B cell (primary cell): ENCODE measurements at regions not wholly inside any gene's neighbourhood (a gene's known extent, or its start where the extent isn't known, plus 50 kb on each side); places are given as distances from the start of the nearest gene placed in this dataset.

ENCODE experiments used
- ATAC-seq: fragments of 200-7000 bp; cut with Tn5 transposase; one replicate; pipeline ENCODE4 v1.10.0; 2021; ENCODE audit warnings: low read depth, mild to moderate bottlenecking, moderate number of reproducible peaks, moderate library complexity
- CTCF ChIA-PET: fragments of 350-600 bp; sonication (Branson Sonifier 250); formaldehyde crosslinking; loops from one replicate; lab custom pipeline; 2021; ENCODE audit warnings: antibody characterized with exemption, inconsistent platforms; lab: Charles Lee
- POLR2A ChIA-PET: fragments of 350-600 bp; sonication (Branson Sonifier 250); formaldehyde crosslinking; loops from one replicate; lab custom pipeline; 2021; ENCODE audit warnings: antibody characterized with exemption; lab: Charles Lee
- DNase-seq: peaks from one replicate; pipeline ENCODE4 v3.0.0; 2013
- H2AFZ ChIP-seq: 2 replicates; pipeline ENCODE4 v1.6.1; 2012; ENCODE audit warnings: mild to moderate bottlenecking, low read depth, low read length; ENCODE audit not compliant: insufficient read depth, poor library complexity, severe bottlenecking
- H3K27ac ChIP-seq, 2 donors: 1 replicate in 1 of 2; 2 replicates in 1 of 2; pipeline ENCODE4 v1.5.1; 2012 to 2013; ENCODE audit warnings: low read length in 2 of 2, mild to moderate bottlenecking in 2 of 2, moderate library complexity in 1 of 2
- H3K27me3 ChIP-seq, 4 experiments: fragments of 200-600 bp in 1 of 4; sonication (generic) in 1 of 4; replicated peaks in 1 of 4; 1 replicate in 2 of 4; 2 replicates in 2 of 4; pipeline versions ENCODE4 v1.6.1 to v1.7.0; 2013 to 2016; ENCODE audit warnings: low read length in 3 of 4, mild to moderate bottlenecking in 2 of 4, mixed read lengths in 1 of 4, moderate library complexity in 1 of 4; ENCODE audit not compliant: insufficient read depth in 4 of 4, control insufficient read depth in 3 of 4; ENCODE audit errors: control extremely low read depth in 1 of 4
- H3K36me3 ChIP-seq, 2 experiments: replicated peaks in 1 of 2; 1 replicate in 1 of 2; 2 replicates in 1 of 2; pipeline versions ENCODE4 v1.6.1 to v1.7.1; 2013; ENCODE audit warnings: low read length in 1 of 2; ENCODE audit not compliant: insufficient read depth in 2 of 2, control insufficient read depth in 1 of 2; ENCODE audit errors: control extremely low read depth in 1 of 2, extremely low read depth in 1 of 2
- H3K4me1 ChIP-seq, 2 donors: fragments of 200-600 bp in 1 of 2; sonication (generic) in 1 of 2; 1 replicate in 1 of 2; 2 replicates in 1 of 2; pipeline versions ENCODE4 v1.5.1 to v1.6.1; 2013 to 2017; ENCODE audit warnings: low read length in 2 of 2; ENCODE audit not compliant: control insufficient read depth in 2 of 2, insufficient read depth in 2 of 2
- H3K4me2 ChIP-seq: replicated peaks from 2 replicates; pipeline ENCODE3; 2012; ENCODE audit warnings: mild to moderate bottlenecking, low read depth, low read length; ENCODE audit not compliant: poor library complexity, severe bottlenecking
- H3K4me3 ChIP-seq, 5 experiments: fragments of 200-600 bp in 1 of 5; sonication (generic) in 1 of 5; 1 replicate in 3 of 5; 2 replicates in 2 of 5; pipeline versions ENCODE4 v1.5.1 to v1.7.0; 2011 to 2016; ENCODE audit warnings: low read length in 4 of 5, mild to moderate bottlenecking in 4 of 5, low read depth in 2 of 5, control low read depth in 1 of 5, moderate library complexity in 1 of 5; ENCODE audit not compliant: insufficient read depth in 1 of 5; ENCODE audit errors: control extremely low read depth in 1 of 5, extremely low read depth in 1 of 5
- H3K79me2 ChIP-seq: fragments of 200-600 bp; sonication (generic); one replicate; pipeline ENCODE4 v1.6.0; 2016; ENCODE audit warnings: low read length; ENCODE audit not compliant: control insufficient read depth, insufficient read depth
- H3K9ac ChIP-seq: fragments of 200-600 bp; sonication (generic); 2 replicates; pipeline ENCODE4 v1.6.1; 2017; ENCODE audit warnings: mild to moderate bottlenecking, low read length, moderate library complexity
- H3K9me3 ChIP-seq, 3 donors: one replicate each; pipeline versions ENCODE4 v1.6.1 to v1.7.1; 2013; ENCODE audit warnings: low read length in 2 of 3; ENCODE audit not compliant: control insufficient read depth in 2 of 3, insufficient read depth in 1 of 3; ENCODE audit errors: control extremely low read depth in 1 of 3
- H4K20me1 ChIP-seq: 2 replicates; pipeline ENCODE4 v1.6.0; 2012; ENCODE audit warnings: mild to moderate bottlenecking, low read length; ENCODE audit not compliant: insufficient read depth, control insufficient read depth, poor library complexity, severe bottlenecking
- H3K27ac Mint-ChIP-seq: one replicate; pipeline ENCODE4 v1.8.0; 2021; ENCODE audit warnings: mixed read lengths
- H3K27me3 Mint-ChIP-seq: one replicate; pipeline ENCODE4 v1.8.0; 2021; ENCODE audit warnings: mixed read lengths
- H3K4me1 Mint-ChIP-seq: one replicate; pipeline ENCODE4 v1.8.0; 2021; ENCODE audit warnings: mixed read lengths
- H3K4me3 Mint-ChIP-seq: one replicate; pipeline ENCODE4 v1.8.0; 2021; ENCODE audit warnings: mixed read lengths
- H3K9me3 Mint-ChIP-seq: one replicate; pipeline ENCODE4 v1.8.0; 2022; ENCODE audit warnings: mixed read lengths; ENCODE audit not compliant: insufficient read depth
- CTCF ChIP-seq: fragments of 200-600 bp; IDR thresholded peaks from one replicate; pipeline ENCODE4 v1.8.0; 2022; ENCODE audit warnings: antibody characterized with exemption, mild to moderate bottlenecking
- EZH2 ChIP-seq: IDR thresholded peaks from 2 replicates; pipeline ENCODE4 v1.6.1; 2012; ENCODE audit warnings: borderline replicate concordance, low read depth, mild to moderate bottlenecking, moderate library complexity, low read length; ENCODE audit not compliant: insufficient read depth, poor library complexity, severe bottlenecking
- WGBS: methylation state at CpG from one replicate; pipeline ENCODE4 v1.1.5; 2013; ENCODE audit warnings: missing lambda C conversion rate; ENCODE audit not compliant: insufficient coverage; 5-methylcytosine and 5-hydroxymethylcytosine counted together
- intact Hi-C: fragments of 100-400 bp; cut with micrococcal nuclease; formaldehyde crosslinking; loops from one replicate; pipeline ENCODE4 v1.10.0; 2022

- intact Hi-C loops: no loop called here
- ChIA-PET POLR2A (no interaction called here), CTCF (no interaction called here)
- Mint-ChIP-seq H3K27ac (no peak overlapping the region), H3K4me3 (no peak overlapping the region), H3K4me1 (peaks cover 8% of the 10 kb centered on the region), H3K27me3 (no peaks in the 10 kb centered on the region), H3K9me3 (no peaks in the 10 kb centered on the region)
- Histone ChIP-seq H3K27me3 (no peaks in the 10 kb centered on the region), H3K36me3 (no peaks in the 10 kb centered on the region), H3K9ac (no peak overlapping the region), H3K4me3 (no peak overlapping the region), H3K4me1 (peaks cover 4 to 7% of the 10 kb centered on the region in 2 donors), H3K79me2 (no peaks in the 10 kb centered on the region), H4K20me1 (no peaks in the 10 kb centered on the region), H3K27ac (no peak overlapping the region), H2AFZ (no peak overlapping the region), H3K9me3 (no peaks in the 10 kb centered on the region), H3K4me2 (no peak overlapping the region)
- ATAC-seq (no peak), DNase-seq (no peak)
- TF ChIP-seq EZH2: no peak
- no peak for TF ChIP-seq CTCF
- WGBS: 95% methylated on average over 12 of the region's 12 CpGs
These were observed 108.0 kb upstream of the ALKAL2 start for GRCh38 chr2:395886-396285.

DNA sequence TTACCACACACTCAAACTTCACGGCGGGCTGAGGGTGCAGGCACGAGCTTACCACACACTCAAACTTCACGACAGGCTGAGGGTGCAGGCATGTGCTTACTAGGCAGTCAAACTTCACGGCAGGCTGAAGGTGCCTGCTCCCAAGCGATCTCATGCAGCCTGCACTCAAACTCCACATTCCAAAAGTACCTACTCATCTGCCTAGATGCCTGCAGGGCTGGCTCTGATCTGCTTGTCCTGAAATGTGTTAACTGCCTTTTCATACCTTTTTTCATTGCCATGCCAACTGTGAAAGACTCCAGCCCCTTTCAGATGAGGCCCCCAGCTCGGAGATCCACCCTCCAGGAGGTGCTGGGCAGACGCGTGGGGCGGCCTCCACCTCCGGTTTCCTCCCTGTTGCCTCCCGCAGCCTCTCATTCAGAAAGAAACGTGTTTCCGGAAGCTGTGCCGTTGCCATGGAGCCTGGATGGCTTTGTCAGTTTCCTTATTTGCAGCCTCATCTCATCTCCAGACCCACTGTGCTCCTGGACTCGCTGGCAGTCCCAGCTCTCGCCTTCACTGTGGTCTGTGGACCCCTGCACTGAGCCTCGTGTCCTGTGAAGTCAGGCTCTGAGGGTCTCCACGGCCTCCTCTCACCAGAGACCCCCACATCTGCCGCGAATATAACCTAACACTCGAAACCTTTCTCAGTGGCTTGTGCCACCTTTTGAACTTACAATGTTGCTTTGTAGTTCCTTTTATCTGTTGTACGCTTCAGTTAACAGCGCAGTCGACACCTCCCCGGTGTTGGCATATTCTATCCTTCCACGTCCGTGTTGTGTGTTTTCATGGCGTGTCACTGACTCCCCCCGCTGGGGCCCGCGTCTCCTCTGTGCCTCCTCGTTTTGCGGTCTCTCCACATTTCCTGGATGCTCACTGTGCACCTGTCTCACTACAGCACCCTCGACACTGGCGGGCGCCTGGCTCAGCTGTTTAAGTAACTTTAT, 106.1 kb upstream of the ALKAL2 start:
- POLR2A ChIA-PET: interaction anchor here (1.0 kb wide), 1 partner anchor 44 kb away, joined by 3 read pairs; no protein-coding TSS in a partner anchor
- Mint-ChIP-seq H3K9me3 (peaks cover 1% of the 10 kb centered on the region), H3K27ac (peak overlapping the region; percentile 90), H3K4me1 (peaks cover 8% of the 10 kb centered on the region), H3K27me3 (no peaks in the 10 kb centered on the region), H3K4me3 (peak overlapping the region; percentile 80)
- CTCF ChIA-PET: no interaction called here
- no peak for TF ChIP-seq CTCF
- TF ChIP-seq EZH2: no peak
- Histone ChIP-seq H3K4me2 (peak overlapping the region; percentile 73), H3K36me3 (no peaks in the 10 kb centered on the region), H3K4me3 (peak overlapping the region in 4 of 5 experiments; percentile 26 to 45 (median 41)), H3K27ac (peak overlapping the region; percentile 79), H3K9ac (peak overlapping the region; percentile 45), H3K27me3 (no peaks in the 10 kb centered on the region), H2AFZ (peak overlapping the region; percentile 68), H3K9me3 (no peaks in the 10 kb centered on the region), H3K79me2 (no peaks in the 10 kb centered on the region), H4K20me1 (no peaks in the 10 kb centered on the region), H3K4me1 (peaks cover 4 to 7% of the 10 kb centered on the region in 2 donors)
- WGBS: 55% methylated on average over 31 of the region's 37 CpGs
- DNase-seq (peak; percentile 65), ATAC-seq (peak; percentile 76)
- intact Hi-C loops: no loop called here
